ENCODE measurements at regions not wholly inside any gene's neighbourhood (a gene's known extent, or its start where the extent isn't known, plus 50 kb on each side); places are given as distances from the start of the nearest gene placed in this dataset.

DNA sequence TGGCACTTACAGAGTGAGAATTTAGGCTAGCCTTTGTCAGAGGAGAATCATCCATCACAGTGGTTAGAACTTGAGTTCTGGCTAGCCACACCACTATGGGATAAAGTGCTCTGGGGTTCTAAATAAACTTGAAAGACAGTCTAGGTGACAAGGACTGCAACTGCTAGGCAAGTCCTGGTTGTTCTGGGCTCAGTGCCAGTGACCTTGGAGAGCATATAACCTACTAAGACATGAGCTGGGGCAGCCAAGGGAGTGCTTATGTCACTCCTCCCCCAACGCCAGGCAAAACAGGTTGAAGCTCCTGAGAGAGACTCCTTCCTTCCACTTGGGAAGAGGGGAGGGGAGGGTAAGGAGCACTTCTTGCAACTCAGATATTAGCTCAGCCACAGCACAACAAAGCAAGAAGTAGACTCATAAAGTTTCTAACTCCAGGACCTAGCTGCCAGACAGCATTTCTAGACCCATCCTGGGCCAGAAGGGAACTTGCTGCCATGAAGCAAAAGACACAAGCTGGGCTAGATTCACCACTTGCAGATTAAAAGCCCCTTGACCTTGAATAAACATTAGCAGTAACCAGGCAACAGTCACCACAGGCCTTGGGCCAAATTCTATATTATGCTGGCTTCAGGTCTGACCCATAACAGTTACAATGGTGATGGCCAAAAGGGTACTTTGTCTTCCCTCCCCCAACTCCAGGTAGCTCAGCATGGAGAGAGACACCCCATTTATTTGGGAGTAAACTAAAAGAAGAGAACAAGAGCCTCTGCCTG is 963.7 kb downstream of the PLOD2 start:
- no peak for TF ChIP-seq POLR2AphosphoS5 (IDR thresholded peaks at IDR 0.05; ENCODE audit: low read depth)
- no peak for TF ChIP-seq EZH2 (IDR thresholded peaks at IDR 0.05; ENCODE audit: low read depth, unreplicated experiment)
- TF ChIP-seq, protein P1, sequence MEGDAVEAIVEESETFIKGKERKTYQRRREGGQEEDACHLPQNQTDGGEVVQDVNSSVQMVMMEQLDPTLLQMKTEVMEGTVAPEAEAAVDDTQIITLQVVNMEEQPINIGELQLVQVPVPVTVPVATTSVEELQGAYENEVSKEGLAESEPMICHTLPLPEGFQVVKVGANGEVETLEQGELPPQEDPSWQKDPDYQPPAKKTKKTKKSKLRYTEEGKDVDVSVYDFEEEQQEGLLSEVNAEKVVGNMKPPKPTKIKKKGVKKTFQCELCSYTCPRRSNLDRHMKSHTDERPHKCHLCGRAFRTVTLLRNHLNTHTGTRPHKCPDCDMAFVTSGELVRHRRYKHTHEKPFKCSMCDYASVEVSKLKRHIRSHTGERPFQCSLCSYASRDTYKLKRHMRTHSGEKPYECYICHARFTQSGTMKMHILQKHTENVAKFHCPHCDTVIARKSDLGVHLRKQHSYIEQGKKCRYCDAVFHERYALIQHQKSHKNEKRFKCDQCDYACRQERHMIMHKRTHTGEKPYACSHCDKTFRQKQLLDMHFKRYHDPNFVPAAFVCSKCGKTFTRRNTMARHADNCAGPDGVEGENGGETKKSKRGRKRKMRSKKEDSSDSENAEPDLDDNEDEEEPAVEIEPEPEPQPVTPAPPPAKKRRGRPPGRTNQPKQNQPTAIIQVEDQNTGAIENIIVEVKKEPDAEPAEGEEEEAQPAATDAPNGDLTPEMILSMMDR (conservative IDR thresholded peaks at IDR 0.05; ENCODE audit: low read depth in 2 of 2) = no peak
- no peak for TF ChIP-seq CREB1 (CRISPR knock-in tag; IDR thresholded peaks at IDR 0.05; ENCODE audit: low read depth)
- no peak for TF ChIP-seq EZH2phosphoT487 (IDR thresholded peaks at IDR 0.05; ENCODE audit: unreplicated experiment)
